ENCODE measurements at regions not wholly inside any gene's neighbourhood (a gene's known extent, or its start where the extent isn't known, plus 50 kb on each side); places are given as distances from the start of the nearest gene placed in this dataset.

DNA sequence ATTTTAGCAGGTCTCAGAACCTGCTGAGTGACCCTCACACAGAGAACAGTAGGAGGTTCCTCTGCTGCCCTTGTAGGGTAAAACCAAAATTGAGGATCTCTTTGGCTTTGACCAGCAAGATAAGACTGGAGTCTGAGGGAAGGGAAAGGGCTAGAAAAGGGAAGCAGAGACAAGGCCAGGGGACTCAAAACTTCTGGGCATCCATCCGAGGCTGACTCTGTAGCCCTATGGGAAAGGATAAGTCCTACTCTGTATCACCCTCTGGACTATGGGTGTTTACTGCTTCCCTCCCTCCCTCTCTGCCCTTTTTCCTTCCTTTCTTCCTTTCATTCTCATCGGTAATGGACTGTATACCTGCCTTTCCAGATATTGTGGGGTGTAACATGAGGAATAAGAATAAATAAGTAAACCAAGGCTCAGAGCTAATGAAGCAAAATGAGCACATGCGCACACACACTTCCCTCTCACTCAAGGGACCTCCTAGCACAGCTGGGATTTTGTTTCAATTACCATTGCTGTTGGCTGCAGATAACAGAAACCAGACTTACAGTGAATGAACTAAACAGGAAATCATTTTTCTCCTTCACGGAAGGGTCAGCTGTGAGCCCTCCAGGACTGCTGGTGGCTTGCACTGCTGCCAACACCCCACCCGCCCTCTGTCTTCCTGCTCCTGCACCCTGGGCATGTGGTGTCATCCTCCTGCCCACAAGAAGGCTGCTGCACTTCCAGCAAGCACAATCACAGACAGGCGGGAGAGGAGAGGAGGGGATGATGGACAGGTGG lies 404.4 kb upstream of the CCDC196 start:
- no peaks in the 10 kb centered on the region for H3K79me2 ChIP-seq (ENCODE audit: control insufficient read depth, insufficient read depth, low read length, unreplicated experiment)
- no peak overlapping the region for H2AFZ ChIP-seq (ENCODE audit: low read length, unreplicated experiment)
- no peak overlapping the region for H3K27ac ChIP-seq (ENCODE audit: low read depth, low read length)
- H3K4me1 ChIP-seq (ENCODE audit: control insufficient read depth, insufficient read depth, low read length, unreplicated experiment) = no peaks in the 10 kb centered on the region
- H3K36me3 ChIP-seq (ENCODE audit: insufficient read depth, low read length) = no peaks in the 10 kb centered on the region
- no peak overlapping the region for H3K4me3 ChIP-seq (ENCODE audit: low read depth, low read length)
- peaks cover 5% of the 10 kb centered on the region; the same call in 1 of the 2 replicates for H3K27me3 ChIP-seq (ENCODE audit: insufficient read depth, low read length)

DNA sequence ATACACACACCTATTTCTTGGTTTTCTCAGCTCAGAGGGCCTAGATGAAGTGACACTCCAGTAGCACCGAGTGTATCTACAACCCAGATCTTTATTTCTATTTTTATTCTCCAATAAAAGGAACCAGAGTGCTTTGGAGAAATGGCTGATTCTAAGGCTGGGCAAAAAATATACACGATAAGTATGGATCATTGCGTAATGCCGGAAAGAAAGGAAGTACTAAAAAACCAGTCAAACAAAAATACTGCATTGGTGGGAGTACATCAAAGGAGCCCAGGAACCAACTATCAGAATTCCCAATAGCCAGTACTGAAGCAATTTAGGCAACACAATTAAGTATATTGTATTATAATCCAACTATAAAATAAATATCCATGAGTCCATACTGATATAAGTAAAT lies 400.9 kb upstream of the CCDC196 start:
- Histone ChIP-seq H3K36me3 (ENCODE audit: insufficient read depth, low read length) (no peaks in the 10 kb centered on the region), H2AFZ (ENCODE audit: low read length, unreplicated experiment) (no peak overlapping the region), H3K4me3 (ENCODE audit: low read depth, low read length) (no peak overlapping the region), H3K4me1 (ENCODE audit: control insufficient read depth, insufficient read depth, low read length, unreplicated experiment) (peaks cover 2% of the 10 kb centered on the region), H3K79me2 (ENCODE audit: control insufficient read depth, insufficient read depth, low read length, unreplicated experiment) (no peaks in the 10 kb centered on the region), H3K27ac (ENCODE audit: low read depth, low read length) (no peak overlapping the region), H3K27me3 (ENCODE audit: insufficient read depth, low read length) (no peaks in the 10 kb centered on the region)

DNA sequence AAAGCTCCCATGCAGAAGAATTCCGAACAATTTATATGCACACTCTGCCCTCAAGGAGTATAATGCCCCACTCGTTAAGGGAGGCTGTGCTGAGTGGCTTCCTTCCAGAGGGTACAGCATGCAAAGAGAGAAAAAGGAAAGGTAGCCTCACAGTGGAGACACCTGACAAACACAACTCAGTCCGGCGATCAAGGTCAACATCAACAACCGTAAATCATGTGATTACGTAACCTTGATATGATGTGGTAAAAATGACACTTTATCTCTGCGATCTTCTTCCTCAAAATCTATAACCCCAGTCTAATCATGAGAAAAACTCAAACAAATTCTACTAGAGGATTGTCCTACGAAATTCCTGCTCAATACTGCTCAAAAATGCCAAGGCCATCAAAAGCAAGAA lies 400.5 kb upstream of the CCDC196 start:
- Histone ChIP-seq H3K79me2 (ENCODE audit: control insufficient read depth, insufficient read depth, low read length, unreplicated experiment) (no peaks in the 10 kb centered on the region), H3K4me3 (ENCODE audit: low read depth, low read length) (no peak overlapping the region), H3K4me1 (ENCODE audit: control insufficient read depth, insufficient read depth, low read length, unreplicated experiment) (peaks cover 2% of the 10 kb centered on the region), H3K36me3 (ENCODE audit: insufficient read depth, low read length) (no peaks in the 10 kb centered on the region), H2AFZ (ENCODE audit: low read length, unreplicated experiment) (no peak overlapping the region), H3K27ac (ENCODE audit: low read depth, low read length) (no peak overlapping the region), H3K27me3 (ENCODE audit: insufficient read depth, low read length) (no peaks in the 10 kb centered on the region)

- no peaks in the 10 kb centered on the region for H3K36me3 ChIP-seq (ENCODE audit: insufficient read depth, low read length)
- H2AFZ ChIP-seq (ENCODE audit: low read length, unreplicated experiment) = no peak overlapping the region
- peaks cover 2% of the 10 kb centered on the region for H3K4me1 ChIP-seq (ENCODE audit: control insufficient read depth, insufficient read depth, low read length, unreplicated experiment)
- no peak overlapping the region for H3K27ac ChIP-seq (ENCODE audit: low read depth, low read length)
- no peaks in the 10 kb centered on the region for H3K79me2 ChIP-seq (ENCODE audit: control insufficient read depth, insufficient read depth, low read length, unreplicated experiment)
- H3K27me3 ChIP-seq (ENCODE audit: insufficient read depth, low read length) = no peaks in the 10 kb centered on the region
- H3K4me3 ChIP-seq (ENCODE audit: low read depth, low read length) = no peak overlapping the region
These were observed 398.9 kb upstream of the CCDC196 start for GRCh38 chr14:66087231-66087630.

GRCh38 chr14:66088656-66089055 lies 397.5 kb upstream of the CCDC196 start:
- H3K27me3 ChIP-seq (ENCODE audit: insufficient read depth, low read length) = no peaks in the 10 kb centered on the region
- H2AFZ ChIP-seq (ENCODE audit: low read length, unreplicated experiment) = no peak overlapping the region
- no peak overlapping the region for H3K27ac ChIP-seq (ENCODE audit: low read depth, low read length)
- H3K79me2 ChIP-seq (ENCODE audit: control insufficient read depth, insufficient read depth, low read length, unreplicated experiment) = no peaks in the 10 kb centered on the region
- H3K4me1 ChIP-seq (ENCODE audit: control insufficient read depth, insufficient read depth, low read length, unreplicated experiment) = peaks cover 2% of the 10 kb centered on the region
- no peaks in the 10 kb centered on the region for H3K36me3 ChIP-seq (ENCODE audit: insufficient read depth, low read length)
- H3K4me3 ChIP-seq (ENCODE audit: low read depth, low read length) = no peak overlapping the region

DNA sequence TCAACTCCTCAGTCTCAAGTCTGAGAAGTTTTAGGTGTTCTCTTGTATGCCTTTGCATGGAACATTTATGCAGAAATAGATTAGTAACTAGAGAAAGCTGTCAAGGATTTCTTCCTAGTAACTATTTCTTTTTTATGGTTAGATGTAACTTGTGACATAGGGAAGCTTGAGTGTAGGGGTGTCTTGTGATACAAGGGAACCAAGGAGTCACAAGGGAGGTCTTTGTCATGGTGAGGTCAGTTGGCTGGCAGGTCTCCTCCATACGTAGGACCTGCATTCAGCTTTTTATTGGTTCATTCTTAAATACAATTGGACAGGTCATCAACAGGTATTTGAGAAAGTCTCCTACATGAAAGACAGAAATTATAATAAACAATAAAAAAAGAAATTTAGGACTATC lies 394.0 kb upstream of the CCDC196 start:
- H3K27me3 ChIP-seq (ENCODE audit: insufficient read depth, low read length) = no peaks in the 10 kb centered on the region; the same call in 1 of the 2 replicates
- H3K4me3 ChIP-seq (ENCODE audit: low read depth, low read length) = no peak overlapping the region
- no peak overlapping the region for H3K27ac ChIP-seq (ENCODE audit: low read depth, low read length)
- H2AFZ ChIP-seq (ENCODE audit: low read length, unreplicated experiment) = no peak overlapping the region
- no peaks in the 10 kb centered on the region for H3K79me2 ChIP-seq (ENCODE audit: control insufficient read depth, insufficient read depth, low read length, unreplicated experiment)
- H3K4me1 ChIP-seq (ENCODE audit: control insufficient read depth, insufficient read depth, low read length, unreplicated experiment) = peaks cover 2% of the 10 kb centered on the region
- H3K36me3 ChIP-seq (ENCODE audit: insufficient read depth, low read length) = no peaks in the 10 kb centered on the region

- H3K4me3 ChIP-seq (ENCODE audit: low read depth, low read length) = no peak overlapping the region
- no peaks in the 10 kb centered on the region; the same call in 1 of the 2 replicates for H3K27me3 ChIP-seq (ENCODE audit: insufficient read depth, low read length)
- H3K79me2 ChIP-seq (ENCODE audit: control insufficient read depth, insufficient read depth, low read length, unreplicated experiment) = no peaks in the 10 kb centered on the region
- no peak overlapping the region for H2AFZ ChIP-seq (ENCODE audit: low read length, unreplicated experiment)
- no peak overlapping the region for H3K27ac ChIP-seq (ENCODE audit: low read depth, low read length)
- no peaks in the 10 kb centered on the region for H3K4me1 ChIP-seq (ENCODE audit: control insufficient read depth, insufficient read depth, low read length, unreplicated experiment)
- H3K36me3 ChIP-seq (ENCODE audit: insufficient read depth, low read length) = no peaks in the 10 kb centered on the region
These were observed 393.4 kb upstream of the CCDC196 start for GRCh38 chr14:66092748-66093147.

GRCh38 chr14:66094001-66094727 lies 392.0 kb upstream of the CCDC196 start:
- no peaks in the 10 kb centered on the region; the same call in 1 of the 2 replicates for H3K27me3 ChIP-seq (ENCODE audit: insufficient read depth, low read length)

GRCh38 chr14:66099451-66099850 lies 386.7 kb upstream of the CCDC196 start:
- H3K4me1 ChIP-seq (ENCODE audit: control insufficient read depth, insufficient read depth, low read length, unreplicated experiment) = no peaks in the 10 kb centered on the region
- H3K4me3 ChIP-seq (ENCODE audit: low read depth, low read length) = no peak overlapping the region
- H3K36me3 ChIP-seq (ENCODE audit: insufficient read depth, low read length) = no peaks in the 10 kb centered on the region
- H3K27ac ChIP-seq (ENCODE audit: low read depth, low read length) = no peak overlapping the region
- no peaks in the 10 kb centered on the region for H3K79me2 ChIP-seq (ENCODE audit: control insufficient read depth, insufficient read depth, low read length, unreplicated experiment)
- H2AFZ ChIP-seq (ENCODE audit: low read length, unreplicated experiment) = no peak overlapping the region
- H3K27me3 ChIP-seq (ENCODE audit: insufficient read depth, low read length) = no peaks in the 10 kb centered on the region; the same call in 1 of the 2 replicates

More at GRCh38 chr14:66094001-66094727, 392.0 kb upstream of the CCDC196 start:
- no peak overlapping the region for H3K27ac ChIP-seq (ENCODE audit: low read depth, low read length)
- no peaks in the 10 kb centered on the region for H3K4me1 ChIP-seq (ENCODE audit: control insufficient read depth, insufficient read depth, low read length, unreplicated experiment)
- H3K36me3 ChIP-seq (ENCODE audit: insufficient read depth, low read length) = no peaks in the 10 kb centered on the region
- H3K4me3 ChIP-seq (ENCODE audit: low read depth, low read length) = no peak overlapping the region
- H3K79me2 ChIP-seq (ENCODE audit: control insufficient read depth, insufficient read depth, low read length, unreplicated experiment) = no peaks in the 10 kb centered on the region
- H2AFZ ChIP-seq (ENCODE audit: low read length, unreplicated experiment) = no peak overlapping the region

GRCh38 chr14:66099931-66100330 lies 386.2 kb upstream of the CCDC196 start:
- no peaks in the 10 kb centered on the region; the same call in 1 of the 2 replicates for H3K27me3 ChIP-seq (ENCODE audit: insufficient read depth, low read length)
- no peak overlapping the region for H2AFZ ChIP-seq (ENCODE audit: low read length, unreplicated experiment)
- no peaks in the 10 kb centered on the region for H3K4me1 ChIP-seq (ENCODE audit: control insufficient read depth, insufficient read depth, low read length, unreplicated experiment)
- no peaks in the 10 kb centered on the region for H3K36me3 ChIP-seq (ENCODE audit: insufficient read depth, low read length)
- H3K4me3 ChIP-seq (ENCODE audit: low read depth, low read length) = no peak overlapping the region
- H3K27ac ChIP-seq (ENCODE audit: low read depth, low read length) = no peak overlapping the region
- H3K79me2 ChIP-seq (ENCODE audit: control insufficient read depth, insufficient read depth, low read length, unreplicated experiment) = no peaks in the 10 kb centered on the region

- H2AFZ ChIP-seq (ENCODE audit: low read length, unreplicated experiment) = no peak overlapping the region
- no peak overlapping the region for H3K4me3 ChIP-seq (ENCODE audit: low read depth, low read length)
- H3K79me2 ChIP-seq (ENCODE audit: control insufficient read depth, insufficient read depth, low read length, unreplicated experiment) = no peaks in the 10 kb centered on the region
- H3K36me3 ChIP-seq (ENCODE audit: insufficient read depth, low read length) = no peaks in the 10 kb centered on the region
- no peak overlapping the region for H3K27ac ChIP-seq (ENCODE audit: low read depth, low read length)
- no peaks in the 10 kb centered on the region; the same call in 1 of the 2 replicates for H3K27me3 ChIP-seq (ENCODE audit: insufficient read depth, low read length)
- no peaks in the 10 kb centered on the region for H3K4me1 ChIP-seq (ENCODE audit: control insufficient read depth, insufficient read depth, low read length, unreplicated experiment)
These were observed 384.5 kb upstream of the CCDC196 start for GRCh38 chr14:66101662-66102061.

Measured in ACC112 (cell line).